B cell (primary cell): ENCODE measurements at regions not wholly inside any gene's neighbourhood (a gene's known extent, or its start where the extent isn't known, plus 50 kb on each side); places are given as distances from the start of the nearest gene placed in this dataset.

Experiments
- ATAC-seq: fragments of 200-7000 bp; cut with Tn5 transposase; one replicate; pipeline ENCODE4 v1.10.0; 2021; ENCODE audit warnings: low read depth, mild to moderate bottlenecking, moderate number of reproducible peaks, moderate library complexity
- CTCF ChIA-PET: fragments of 350-600 bp; sonication (Branson Sonifier 250); formaldehyde crosslinking; loops from one replicate; lab custom pipeline; 2021; ENCODE audit warnings: antibody characterized with exemption, inconsistent platforms; lab: Charles Lee
- POLR2A ChIA-PET: fragments of 350-600 bp; sonication (Branson Sonifier 250); formaldehyde crosslinking; loops from one replicate; lab custom pipeline; 2021; ENCODE audit warnings: antibody characterized with exemption; lab: Charles Lee
- DNase-seq: peaks from one replicate; pipeline ENCODE4 v3.0.0; 2013
- H2AFZ ChIP-seq: 2 replicates; pipeline ENCODE4 v1.6.1; 2012; ENCODE audit warnings: mild to moderate bottlenecking, low read depth, low read length; ENCODE audit not compliant: insufficient read depth, poor library complexity, severe bottlenecking
- H3K27ac ChIP-seq, 2 donors: 1 replicate in 1 of 2; 2 replicates in 1 of 2; pipeline ENCODE4 v1.5.1; 2012 to 2013; ENCODE audit warnings: low read length in 2 of 2, mild to moderate bottlenecking in 2 of 2, moderate library complexity in 1 of 2
- H3K27me3 ChIP-seq, 4 experiments: fragments of 200-600 bp in 1 of 4; sonication (generic) in 1 of 4; replicated peaks in 1 of 4; 1 replicate in 2 of 4; 2 replicates in 2 of 4; pipeline versions ENCODE4 v1.6.1 to v1.7.0; 2013 to 2016; ENCODE audit warnings: low read length in 3 of 4, mild to moderate bottlenecking in 2 of 4, mixed read lengths in 1 of 4, moderate library complexity in 1 of 4; ENCODE audit not compliant: insufficient read depth in 4 of 4, control insufficient read depth in 3 of 4; ENCODE audit errors: control extremely low read depth in 1 of 4
- H3K36me3 ChIP-seq, 2 experiments: replicated peaks in 1 of 2; 1 replicate in 1 of 2; 2 replicates in 1 of 2; pipeline versions ENCODE4 v1.6.1 to v1.7.1; 2013; ENCODE audit warnings: low read length in 1 of 2; ENCODE audit not compliant: insufficient read depth in 2 of 2, control insufficient read depth in 1 of 2; ENCODE audit errors: control extremely low read depth in 1 of 2, extremely low read depth in 1 of 2
- H3K4me1 ChIP-seq, 2 donors: fragments of 200-600 bp in 1 of 2; sonication (generic) in 1 of 2; 1 replicate in 1 of 2; 2 replicates in 1 of 2; pipeline versions ENCODE4 v1.5.1 to v1.6.1; 2013 to 2017; ENCODE audit warnings: low read length in 2 of 2; ENCODE audit not compliant: control insufficient read depth in 2 of 2, insufficient read depth in 2 of 2
- H3K4me2 ChIP-seq: replicated peaks from 2 replicates; pipeline ENCODE3; 2012; ENCODE audit warnings: mild to moderate bottlenecking, low read depth, low read length; ENCODE audit not compliant: poor library complexity, severe bottlenecking
- H3K4me3 ChIP-seq, 5 experiments: fragments of 200-600 bp in 1 of 5; sonication (generic) in 1 of 5; 1 replicate in 3 of 5; 2 replicates in 2 of 5; pipeline versions ENCODE4 v1.5.1 to v1.7.0; 2011 to 2016; ENCODE audit warnings: low read length in 4 of 5, mild to moderate bottlenecking in 4 of 5, low read depth in 2 of 5, control low read depth in 1 of 5, moderate library complexity in 1 of 5; ENCODE audit not compliant: insufficient read depth in 1 of 5; ENCODE audit errors: control extremely low read depth in 1 of 5, extremely low read depth in 1 of 5
- H3K79me2 ChIP-seq: fragments of 200-600 bp; sonication (generic); one replicate; pipeline ENCODE4 v1.6.0; 2016; ENCODE audit warnings: low read length; ENCODE audit not compliant: control insufficient read depth, insufficient read depth
- H3K9ac ChIP-seq: fragments of 200-600 bp; sonication (generic); 2 replicates; pipeline ENCODE4 v1.6.1; 2017; ENCODE audit warnings: mild to moderate bottlenecking, low read length, moderate library complexity
- H3K9me3 ChIP-seq, 3 donors: one replicate each; pipeline versions ENCODE4 v1.6.1 to v1.7.1; 2013; ENCODE audit warnings: low read length in 2 of 3; ENCODE audit not compliant: control insufficient read depth in 2 of 3, insufficient read depth in 1 of 3; ENCODE audit errors: control extremely low read depth in 1 of 3
- H4K20me1 ChIP-seq: 2 replicates; pipeline ENCODE4 v1.6.0; 2012; ENCODE audit warnings: mild to moderate bottlenecking, low read length; ENCODE audit not compliant: insufficient read depth, control insufficient read depth, poor library complexity, severe bottlenecking
- H3K27ac Mint-ChIP-seq: one replicate; pipeline ENCODE4 v1.8.0; 2021; ENCODE audit warnings: mixed read lengths
- H3K27me3 Mint-ChIP-seq: one replicate; pipeline ENCODE4 v1.8.0; 2021; ENCODE audit warnings: mixed read lengths
- H3K4me1 Mint-ChIP-seq: one replicate; pipeline ENCODE4 v1.8.0; 2021; ENCODE audit warnings: mixed read lengths
- H3K4me3 Mint-ChIP-seq: one replicate; pipeline ENCODE4 v1.8.0; 2021; ENCODE audit warnings: mixed read lengths
- H3K9me3 Mint-ChIP-seq: one replicate; pipeline ENCODE4 v1.8.0; 2022; ENCODE audit warnings: mixed read lengths; ENCODE audit not compliant: insufficient read depth
- EZH2 ChIP-seq: IDR thresholded peaks from 2 replicates; pipeline ENCODE4 v1.6.1; 2012; ENCODE audit warnings: borderline replicate concordance, low read depth, mild to moderate bottlenecking, moderate library complexity, low read length; ENCODE audit not compliant: insufficient read depth, poor library complexity, severe bottlenecking
- WGBS: methylation state at CpG from one replicate; pipeline ENCODE4 v1.1.5; 2013; ENCODE audit warnings: missing lambda C conversion rate; ENCODE audit not compliant: insufficient coverage; 5-methylcytosine and 5-hydroxymethylcytosine counted together
- intact Hi-C: fragments of 100-400 bp; cut with micrococcal nuclease; formaldehyde crosslinking; loops from one replicate; pipeline ENCODE4 v1.10.0; 2022
- TF ChIP-seq, protein P1 (sequence below): fragments of 200-600 bp; IDR thresholded peaks from one replicate; pipeline ENCODE4 v1.8.0; 2022; ENCODE audit warnings: antibody characterized with exemption, mild to moderate bottlenecking

DNA sequence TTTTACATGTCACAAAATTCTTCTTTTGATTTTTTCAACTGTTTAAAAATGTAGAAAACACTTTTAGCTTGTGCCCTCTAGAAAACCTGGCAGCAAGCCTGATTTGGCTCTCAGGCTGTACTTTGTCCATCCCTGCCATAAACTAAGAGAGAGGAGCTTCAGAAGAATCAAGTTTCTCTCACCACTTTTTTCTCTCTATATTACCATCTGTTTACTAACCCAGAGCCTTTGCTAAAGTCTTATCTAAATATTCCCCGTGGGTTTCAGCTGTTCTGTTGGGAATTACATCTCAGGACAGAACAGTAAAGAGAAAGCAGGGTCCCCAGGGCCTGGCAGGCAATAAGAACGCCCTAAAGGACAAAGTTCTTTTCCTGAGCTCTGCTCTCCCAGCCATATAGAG, 409.1 kb upstream of the CRIM1 start:
- H3K9me3 Mint-ChIP-seq = no peaks in the 10 kb centered on the region
- ChIA-PET POLR2A (no interaction called here), CTCF (interaction anchor here (0.7 kb wide), 1 partner anchor 126 kb away, joined by 3 read pairs; no protein-coding TSS in a partner anchor)
- no peak overlapping the region for H3K27ac Mint-ChIP-seq
- no peak overlapping the region for H3K4me3 ChIP-seq
- H3K4me1 ChIP-seq = no peaks in the 10 kb centered on the region
- ATAC-seq (no peak), DNase-seq (no peak)
- H2AFZ ChIP-seq = no peak overlapping the region
- no peak overlapping the region for H3K27ac ChIP-seq
- 33% methylated on average over 1 of the region's 2 CpGs for WGBS
- no peaks in the 10 kb centered on the region for H3K4me1 Mint-ChIP-seq
- no peak overlapping the region for H3K4me3 Mint-ChIP-seq
- no peaks in the 10 kb centered on the region for H3K79me2 ChIP-seq
- H3K36me3 ChIP-seq = no peaks in the 10 kb centered on the region
- no peaks in the 10 kb centered on the region for H3K27me3 ChIP-seq
- H3K27me3 Mint-ChIP-seq = no peaks in the 10 kb centered on the region
- no peak overlapping the region for H3K4me2 ChIP-seq
- no peaks in the 10 kb centered on the region for H4K20me1 ChIP-seq
- intact Hi-C loops = no loop called here
- TF ChIP-seq, protein P1, sequence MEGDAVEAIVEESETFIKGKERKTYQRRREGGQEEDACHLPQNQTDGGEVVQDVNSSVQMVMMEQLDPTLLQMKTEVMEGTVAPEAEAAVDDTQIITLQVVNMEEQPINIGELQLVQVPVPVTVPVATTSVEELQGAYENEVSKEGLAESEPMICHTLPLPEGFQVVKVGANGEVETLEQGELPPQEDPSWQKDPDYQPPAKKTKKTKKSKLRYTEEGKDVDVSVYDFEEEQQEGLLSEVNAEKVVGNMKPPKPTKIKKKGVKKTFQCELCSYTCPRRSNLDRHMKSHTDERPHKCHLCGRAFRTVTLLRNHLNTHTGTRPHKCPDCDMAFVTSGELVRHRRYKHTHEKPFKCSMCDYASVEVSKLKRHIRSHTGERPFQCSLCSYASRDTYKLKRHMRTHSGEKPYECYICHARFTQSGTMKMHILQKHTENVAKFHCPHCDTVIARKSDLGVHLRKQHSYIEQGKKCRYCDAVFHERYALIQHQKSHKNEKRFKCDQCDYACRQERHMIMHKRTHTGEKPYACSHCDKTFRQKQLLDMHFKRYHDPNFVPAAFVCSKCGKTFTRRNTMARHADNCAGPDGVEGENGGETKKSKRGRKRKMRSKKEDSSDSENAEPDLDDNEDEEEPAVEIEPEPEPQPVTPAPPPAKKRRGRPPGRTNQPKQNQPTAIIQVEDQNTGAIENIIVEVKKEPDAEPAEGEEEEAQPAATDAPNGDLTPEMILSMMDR = no peak
- no peak for TF ChIP-seq EZH2
- H3K9me3 ChIP-seq = no peaks in the 10 kb centered on the region
- H3K9ac ChIP-seq = no peak overlapping the region

DNA sequence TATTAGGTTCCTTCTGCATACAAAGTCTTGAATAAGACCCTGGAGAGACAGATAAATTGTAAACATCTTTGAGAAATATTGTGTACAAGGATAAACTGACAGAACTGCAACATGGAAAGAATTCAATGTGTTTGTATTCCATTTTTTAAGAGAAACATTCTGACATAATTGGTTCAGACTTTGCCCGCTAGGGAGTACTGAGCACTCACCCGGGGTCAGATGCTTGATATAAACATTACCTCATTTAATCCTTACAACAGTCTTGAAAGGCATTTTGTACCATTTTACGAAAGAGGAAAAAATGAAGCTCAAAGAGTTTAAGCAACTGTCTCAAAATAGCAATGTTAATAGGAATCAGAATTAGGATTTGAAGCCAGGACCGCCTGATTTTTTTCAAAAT, 416.7 kb upstream of the CRIM1 start:
- ChIA-PET POLR2A (no interaction called here), CTCF (no interaction called here)
- H3K4me1 Mint-ChIP-seq = no peaks in the 10 kb centered on the region
- intact Hi-C loops = no loop called here
- no peak overlapping the region for H3K4me2 ChIP-seq
- H3K4me3 Mint-ChIP-seq = no peak overlapping the region
- no peak overlapping the region for H3K9ac ChIP-seq
- H3K27me3 Mint-ChIP-seq = peaks cover 4% of the 10 kb centered on the region
- H3K36me3 ChIP-seq = no peaks in the 10 kb centered on the region
- no peaks in the 10 kb centered on the region for H3K9me3 ChIP-seq
- no peak overlapping the region for H3K4me3 ChIP-seq
- H3K27ac ChIP-seq = no peak overlapping the region
- no peak overlapping the region for H3K27ac Mint-ChIP-seq
- H2AFZ ChIP-seq = no peak overlapping the region
- TF ChIP-seq, protein P1 = no peak
- TF ChIP-seq EZH2 = no peak
- H3K9me3 Mint-ChIP-seq = no peaks in the 10 kb centered on the region
- H3K27me3 ChIP-seq = no peaks in the 10 kb centered on the region
- 100% methylated on average over 1 of the region's 4 CpGs for WGBS
- no peak for DNase-seq
- no peaks in the 10 kb centered on the region for H4K20me1 ChIP-seq
- H3K79me2 ChIP-seq = no peaks in the 10 kb centered on the region
- no peak for ATAC-seq
- H3K4me1 ChIP-seq = no peaks in the 10 kb centered on the region
